ENCODE measurements at regions not wholly inside any gene's neighbourhood (a gene's known extent, or its start where the extent isn't known, plus 50 kb on each side); places are given as distances from the start of the nearest gene placed in this dataset.

- no peak overlapping the region for H3K27ac ChIP-seq (ENCODE audit: extremely low read depth, low read depth, low read length)
- CTCF ChIA-PET, result interaction anchor here (0.6 kb wide), 2 partner anchors 63 to 485 kb away, joined by 3 to 5 read pairs; no protein-coding TSS in a partner anchor
- POLR2A ChIA-PET, result no interaction called here
- TF ChIP-seq KLF1 (tag by site-specific recombination; IDR thresholded peaks at IDR 0.05), result no peak
- TF ChIP-seq ZNF555 (tag by site-specific recombination; conservative IDR thresholded peaks at IDR 0.05), result no peak
- TF ChIP-seq ZNF350 (tag by site-specific recombination; IDR thresholded peaks at IDR 0.05), result no peak
- TF ChIP-seq TRIM28 (IDR thresholded peaks at IDR 0.05; ENCODE audit: borderline replicate concordance, low read length), result no peak
- TF ChIP-seq RBAK (tag by site-specific recombination; IDR thresholded peaks at IDR 0.05), result no peak
- TF ChIP-seq ZNF596 (tag by site-specific recombination; IDR thresholded peaks at IDR 0.05), result no peak
- no peak for TF ChIP-seq ZSCAN16 (tag by site-specific recombination; IDR thresholded peaks at IDR 0.05)
- TF ChIP-seq ZNF449 (tag by site-specific recombination; IDR thresholded peaks at IDR 0.05), result no peak
- no peak for TF ChIP-seq ZNF776 (tag by site-specific recombination; IDR thresholded peaks at IDR 0.05; ENCODE audit: borderline replicate concordance)
- H3K4me1 ChIP-seq (ENCODE audit: control insufficient read depth, insufficient read depth, low read length), result no peaks in the 10 kb centered on the region
- no peaks in the 10 kb centered on the region for H3K36me3 ChIP-seq (ENCODE audit: control insufficient read depth in 2 of 2, insufficient read depth in 1 of 2, low read length in 2 of 2)
- H3K4me3 ChIP-seq (ENCODE audit: low read depth, low read length), result no peak overlapping the region
- no peaks in the 10 kb centered on the region for H3K9me3 ChIP-seq (ENCODE audit: control insufficient read depth, insufficient read depth, low read depth, low read length)
These were observed 679.9 kb downstream of the ISL1 start for GRCh38 chr5:52063186-52063585.

GRCh38 chr5:52065182-52065581 is 681.9 kb downstream of the ISL1 start:
- no peak overlapping the region for H3K4me3 ChIP-seq (ENCODE audit: low read depth, low read length)
- no peaks in the 10 kb centered on the region for H3K4me1 ChIP-seq (ENCODE audit: control insufficient read depth, insufficient read depth, low read length)
- TF ChIP-seq ZNF654 (tag by site-specific recombination; IDR thresholded peaks at IDR 0.05; ENCODE audit: low read depth) (no peak), GFI1B (tag by site-specific recombination; IDR thresholded peaks at IDR 0.05) (no peak), ZNF768 (tag by site-specific recombination; IDR thresholded peaks at IDR 0.05) (no peak), ZNF366 (tag by site-specific recombination; conservative IDR thresholded peaks at IDR 0.05) (no peak), ZNF707 (tag by site-specific recombination; IDR thresholded peaks at IDR 0.05) (no peak), ZNF623 (tag by site-specific recombination; IDR thresholded peaks at IDR 0.05) (no peak), ZNF221 (tag by site-specific recombination; IDR thresholded peaks at IDR 0.05; ENCODE audit: borderline replicate concordance) (no peak), ZNF544 (tag by site-specific recombination; IDR thresholded peaks at IDR 0.05) (no peak), HOXA7 (CRISPR knock-in tag; IDR thresholded peaks at IDR 0.05; ENCODE audit: borderline replicate concordance) (no peak), GLI4 (tag by site-specific recombination; IDR thresholded peaks at IDR 0.05) (no peak)
- ChIA-PET CTCF (interaction anchor here (0.8 kb wide), 1 partner anchor 9 kb away, joined by 3 read pairs; no protein-coding TSS in a partner anchor), POLR2A (no interaction called here)
- no peaks in the 10 kb centered on the region for H3K36me3 ChIP-seq (ENCODE audit: control insufficient read depth in 2 of 2, insufficient read depth in 1 of 2, low read length in 2 of 2)
- H3K27ac ChIP-seq (ENCODE audit: extremely low read depth, low read depth, low read length), result no peak overlapping the region
- no peaks in the 10 kb centered on the region for H3K9me3 ChIP-seq (ENCODE audit: control insufficient read depth, insufficient read depth, low read depth, low read length)

DNA sequence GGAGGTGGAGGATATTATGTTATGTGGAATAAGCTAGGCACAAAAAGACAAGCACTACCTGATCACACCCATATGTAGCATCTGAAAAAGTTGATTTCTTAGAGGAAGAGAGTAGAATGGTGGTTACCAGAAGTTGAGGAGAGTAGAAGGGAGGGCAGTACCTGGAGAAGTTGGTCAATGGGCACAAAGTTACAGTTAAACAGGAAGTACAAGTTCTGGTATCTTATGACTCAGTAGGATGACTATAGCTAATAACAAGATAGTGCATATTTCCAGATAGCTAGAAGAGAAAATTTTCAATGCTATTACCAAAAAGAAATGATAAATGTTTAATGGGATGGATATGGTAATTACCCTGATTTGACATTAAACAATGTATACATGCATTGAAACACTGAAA is 686.7 kb downstream of the ISL1 start:
- ChIA-PET CTCF (no interaction called here), POLR2A (no interaction called here)
- no peaks in the 10 kb centered on the region for H3K9me3 ChIP-seq (ENCODE audit: control insufficient read depth, insufficient read depth, low read depth, low read length)
- TF ChIP-seq ZNF621 (tag by site-specific recombination; IDR thresholded peaks at IDR 0.05) (no peak), SP3 (tag by site-specific recombination; IDR thresholded peaks at IDR 0.05) (no peak), PBX3 (CRISPR knock-in tag; IDR thresholded peaks at IDR 0.05) (no peak), ZNF747 (tag by site-specific recombination; IDR thresholded peaks at IDR 0.05) (no peak), ZBTB20 (tag by site-specific recombination; IDR thresholded peaks at IDR 0.05) (no peak), ZNF23 (tag by site-specific recombination; IDR thresholded peaks at IDR 0.05; ENCODE audit: borderline replicate concordance) (no peak)
- TF ChIP-seq, protein P1, sequence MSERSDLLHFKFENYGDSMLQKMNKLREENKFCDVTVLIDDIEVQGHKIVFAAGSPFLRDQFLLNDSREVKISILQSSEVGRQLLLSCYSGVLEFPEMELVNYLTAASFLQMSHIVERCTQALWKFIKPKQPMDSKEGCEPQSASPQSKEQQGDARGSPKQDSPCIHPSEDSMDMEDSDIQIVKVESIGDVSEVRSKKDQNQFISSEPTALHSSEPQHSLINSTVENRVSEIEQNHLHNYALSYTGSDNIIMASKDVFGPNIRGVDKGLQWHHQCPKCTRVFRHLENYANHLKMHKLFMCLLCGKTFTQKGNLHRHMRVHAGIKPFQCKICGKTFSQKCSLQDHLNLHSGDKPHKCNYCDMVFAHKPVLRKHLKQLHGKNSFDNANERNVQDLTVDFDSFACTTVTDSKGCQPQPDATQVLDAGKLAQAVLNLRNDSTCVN (tag by site-specific recombination; optimal IDR thresholded peaks at IDR 0.05), result no peak
- no peaks in the 10 kb centered on the region for H3K36me3 ChIP-seq (ENCODE audit: control insufficient read depth in 2 of 2, insufficient read depth in 1 of 2, low read length in 2 of 2)
- H3K27ac ChIP-seq (ENCODE audit: extremely low read depth, low read depth, low read length), result no peak overlapping the region
- H3K4me3 ChIP-seq (ENCODE audit: low read depth, low read length), result no peak overlapping the region
- no peaks in the 10 kb centered on the region for H3K4me1 ChIP-seq (ENCODE audit: control insufficient read depth, insufficient read depth, low read length)

Measured in HEK293 (cell line).